ENCODE measurements at regions not wholly inside any gene's neighbourhood (a gene's known extent, or its start where the extent isn't known, plus 50 kb on each side); places are given as distances from the start of the nearest gene placed in this dataset.

- H3K36me3 Mint-ChIP-seq (ENCODE audit: low read depth), result no peaks in the 10 kb centered on the region
- DNase-seq (no peak), ATAC-seq (ENCODE audit: low read depth) (no peak)
- no peak for TF ChIP-seq CTCF (IDR thresholded peaks at IDR 0.05)
- H3K4me3 Mint-ChIP-seq, result no peak overlapping the region
- no peaks in the 10 kb centered on the region for H3K4me1 Mint-ChIP-seq
- no peaks in the 10 kb centered on the region for H3K9me3 Mint-ChIP-seq
- H3K27me3 Mint-ChIP-seq, result no peaks in the 10 kb centered on the region
- POLR2A ChIA-PET, result no interaction called here
- H3K27ac Mint-ChIP-seq, result no peak overlapping the region
- CTCF ChIA-PET, result no interaction called here
- intact Hi-C loops (cut with micrococcal nuclease), result no loop called here
Measured at GRCh38 chr6:92125681-92126080, 1293.7 kb downstream of the EPHA7 start.

DNA sequence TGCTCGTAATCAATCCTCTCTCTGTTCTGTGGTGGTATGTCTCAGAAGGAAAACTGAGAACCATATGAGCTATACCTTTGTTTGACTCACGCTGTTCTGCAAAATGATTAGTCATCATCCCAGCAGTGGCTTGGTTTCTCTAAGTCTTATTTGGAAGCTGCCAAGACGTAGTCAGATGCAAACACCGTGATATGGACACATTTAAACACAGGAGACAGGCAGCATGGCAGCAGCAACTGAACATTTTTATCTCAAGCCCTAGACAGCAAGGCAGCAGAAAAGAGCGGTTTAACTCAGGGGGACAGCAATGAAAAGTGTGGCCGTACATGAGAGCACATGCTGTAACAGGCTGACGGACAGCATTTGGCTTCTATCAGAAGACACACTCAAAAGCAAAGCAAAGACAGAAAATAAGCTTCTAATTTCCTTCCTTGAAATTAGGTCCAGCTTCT, 1295.1 kb downstream of the EPHA7 start:
- ChIA-PET CTCF (no interaction called here), POLR2A (no interaction called here)
- no peak overlapping the region for H3K27ac Mint-ChIP-seq
- intact Hi-C loops (cut with micrococcal nuclease), result no loop called here
- H3K9me3 Mint-ChIP-seq, result no peaks in the 10 kb centered on the region
- no peak for DNase-seq
- H3K27me3 Mint-ChIP-seq, result no peaks in the 10 kb centered on the region
- no peak for TF ChIP-seq CTCF (IDR thresholded peaks at IDR 0.05)
- H3K4me3 Mint-ChIP-seq, result no peak overlapping the region
- no peaks in the 10 kb centered on the region for H3K36me3 Mint-ChIP-seq (ENCODE audit: low read depth)
- H3K4me1 Mint-ChIP-seq, result no peaks in the 10 kb centered on the region
- no peak for ATAC-seq (ENCODE audit: low read depth)

DNA sequence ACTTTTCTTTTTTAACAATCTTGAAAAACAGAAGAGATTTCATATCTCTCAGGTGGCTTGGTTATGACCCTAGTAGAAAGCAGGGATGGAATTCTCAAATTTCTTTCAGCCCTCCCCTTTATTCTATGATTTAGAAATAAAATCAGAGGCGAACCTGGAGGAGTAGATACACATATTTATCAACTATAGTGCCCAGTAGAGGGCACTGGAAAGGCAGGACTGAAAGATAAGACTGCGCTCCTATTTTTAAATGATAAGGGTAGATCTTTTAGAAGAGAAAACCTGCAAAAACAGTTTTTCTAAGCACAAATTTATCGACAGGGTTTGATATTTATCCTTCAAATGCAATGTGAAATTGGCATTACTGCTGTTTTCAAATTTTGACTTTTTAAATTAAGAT, 1296.6 kb downstream of the EPHA7 start:
- CTCF ChIA-PET, result no interaction called here
- no peak for TF ChIP-seq CTCF (IDR thresholded peaks at IDR 0.05)
- H3K36me3 Mint-ChIP-seq (ENCODE audit: low read depth), result no peaks in the 10 kb centered on the region
- POLR2A ChIA-PET, result no interaction called here
- intact Hi-C loops (cut with micrococcal nuclease), result no loop called here
- no peak overlapping the region for H3K27ac Mint-ChIP-seq
- H3K27me3 Mint-ChIP-seq, result no peaks in the 10 kb centered on the region
- DNase-seq, result no peak
- H3K4me3 Mint-ChIP-seq, result no peak overlapping the region
- no peaks in the 10 kb centered on the region for H3K4me1 Mint-ChIP-seq
- ATAC-seq (ENCODE audit: low read depth), result no peak
- H3K9me3 Mint-ChIP-seq, result no peaks in the 10 kb centered on the region

DNA sequence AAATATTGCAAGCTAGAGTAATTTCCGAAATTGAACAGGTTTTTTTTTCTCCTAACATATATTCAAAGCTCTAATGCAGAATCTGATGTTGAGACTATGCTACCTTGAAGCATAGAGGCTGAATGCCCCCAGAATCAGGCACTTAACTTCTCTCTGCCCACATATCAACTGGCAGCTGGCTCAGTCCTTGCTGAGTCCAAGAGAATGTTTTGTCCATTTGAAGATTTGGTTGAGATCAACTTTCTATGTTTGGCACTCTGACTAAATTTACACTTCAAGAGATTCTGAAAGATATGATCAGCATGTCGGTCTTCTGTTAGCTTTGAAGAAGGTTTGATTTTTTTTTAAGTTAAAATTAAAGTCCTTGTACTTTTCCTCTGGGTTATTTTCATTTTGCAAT, 1298.1 kb downstream of the EPHA7 start:
- no peak for TF ChIP-seq CTCF (IDR thresholded peaks at IDR 0.05)
- intact Hi-C loops (cut with micrococcal nuclease), result no loop called here
- H3K36me3 Mint-ChIP-seq (ENCODE audit: low read depth), result no peaks in the 10 kb centered on the region
- DNase-seq, result no peak
- no peak overlapping the region for H3K4me3 Mint-ChIP-seq
- no peak overlapping the region for H3K27ac Mint-ChIP-seq
- no peaks in the 10 kb centered on the region for H3K9me3 Mint-ChIP-seq
- H3K4me1 Mint-ChIP-seq, result no peaks in the 10 kb centered on the region
- no peak for ATAC-seq (ENCODE audit: low read depth)
- no peaks in the 10 kb centered on the region for H3K27me3 Mint-ChIP-seq
- CTCF ChIA-PET, result no interaction called here
- POLR2A ChIA-PET, result no interaction called here

DNA sequence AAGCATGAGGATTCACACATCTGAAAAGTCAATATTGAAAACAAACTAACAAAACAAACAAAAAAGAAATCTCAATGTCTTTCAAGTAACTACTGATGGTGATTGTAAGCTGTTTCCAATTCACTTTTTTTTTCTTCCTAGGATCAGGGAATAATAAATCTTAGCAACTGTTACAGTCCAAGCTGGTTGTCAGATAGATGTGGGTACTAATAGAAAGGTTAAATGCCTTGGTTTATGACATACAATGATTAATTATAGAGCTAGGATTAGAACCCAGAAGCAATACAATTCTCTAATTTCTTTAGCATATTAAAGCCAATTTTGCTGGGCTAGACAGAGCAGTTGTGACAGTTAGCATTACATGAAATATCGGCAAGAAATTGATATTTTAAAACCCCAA, 1301.6 kb downstream of the EPHA7 start:
- Mint-ChIP-seq H3K9me3 (no peaks in the 10 kb centered on the region), H3K36me3 (ENCODE audit: low read depth) (no peaks in the 10 kb centered on the region), H3K4me3 (no peak overlapping the region), H3K4me1 (no peaks in the 10 kb centered on the region), H3K27ac (no peak overlapping the region), H3K27me3 (no peaks in the 10 kb centered on the region)
- POLR2A ChIA-PET, result no interaction called here
- no peak for TF ChIP-seq CTCF (IDR thresholded peaks at IDR 0.05)
- no peak for ATAC-seq (ENCODE audit: low read depth)
- CTCF ChIA-PET, result no interaction called here
- DNase-seq, result no peak
- intact Hi-C loops (cut with micrococcal nuclease), result no loop called here

Data from activated B cell treated with CpG ODN at 0.5 μM for 24 hours (primary cell).